ENCODE measurements at regions not wholly inside any gene's neighbourhood (a gene's known extent, or its start where the extent isn't known, plus 50 kb on each side); places are given as distances from the start of the nearest gene placed in this dataset.

DNA sequence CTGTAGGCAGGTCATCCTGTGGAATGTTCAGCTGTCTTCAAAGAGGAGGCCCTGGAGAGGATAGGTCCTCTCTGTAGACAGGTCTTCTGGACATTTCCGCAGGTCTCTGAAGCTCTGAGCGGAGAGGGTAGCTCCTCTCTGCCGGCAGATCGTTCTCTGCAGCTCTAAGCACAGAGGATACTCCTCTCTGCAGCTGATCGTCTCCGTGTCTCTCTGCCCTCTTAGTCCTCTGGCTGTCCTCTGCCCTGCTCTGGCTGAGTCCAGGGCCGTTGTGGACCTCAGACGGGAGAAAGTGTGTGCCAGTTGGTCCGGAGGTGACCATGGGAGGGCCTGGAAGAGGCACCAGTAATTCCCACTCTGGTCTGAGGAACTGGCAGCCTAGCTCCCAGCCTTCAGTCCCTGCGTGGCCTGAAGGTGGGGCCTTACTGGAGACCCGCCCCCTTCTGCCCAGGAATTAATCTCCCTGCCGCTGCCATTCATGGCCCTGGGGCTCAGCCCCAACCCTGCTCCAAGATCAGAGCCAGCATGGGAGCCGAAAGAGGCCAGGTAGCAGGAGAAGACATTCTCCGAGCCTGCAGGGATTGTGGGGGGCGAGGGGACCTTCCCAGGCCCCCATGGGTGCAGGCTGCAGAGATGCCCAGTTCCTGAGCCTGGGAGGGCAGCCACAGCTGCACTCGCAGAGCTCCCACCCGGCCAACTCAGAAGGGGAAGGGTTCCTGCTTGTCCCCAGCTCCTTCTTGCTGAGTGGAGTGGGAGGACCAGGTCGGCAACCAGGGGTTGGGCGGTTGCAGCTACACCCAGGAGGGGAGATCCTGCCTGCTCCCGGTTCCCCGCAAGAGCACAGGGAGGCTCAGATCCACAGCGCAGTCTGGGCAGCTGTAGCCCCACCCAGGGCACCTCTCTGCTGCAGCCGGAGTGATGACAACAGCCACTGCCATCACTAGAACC, 488.7 kb downstream of the RSL24D1 start:
- no peak for DNase-seq

GRCh38 chr15:54687628-54688027, 509.1 kb downstream of the RSL24D1 start:
- DNase-seq: no peak

Data from DMS79 (cell line).